ENCODE measurements at regions not wholly inside any gene's neighbourhood (a gene's known extent, or its start where the extent isn't known, plus 50 kb on each side); places are given as distances from the start of the nearest gene placed in this dataset.

GRCh38 chr11:92859156-92859690 lies 110.2 kb upstream of the MTNR1B start:
- DNase-seq (ENCODE audit: low read depth in 1 of 2, low spot score in 2 of 2) (no peak), FAIRE-seq (no peak)
- Histone ChIP-seq H3K36me3 (ENCODE audit: control insufficient read depth in 2 of 4, insufficient read depth in 4 of 4, low read length in 3 of 4) (no peaks in the 10 kb centered on the region; a peak in 1 of 8 replicates), H2BK5ac (ENCODE audit: low read depth, low read length) (no peak overlapping the region), H3K14ac (ENCODE audit: insufficient read length) (no peak overlapping the region), H3K23ac (ENCODE audit: insufficient read length) (no peak overlapping the region), H3K4me1 (replicated peaks in 1 of 4; ENCODE audit: control insufficient read depth in 3 of 4, insufficient read depth in 4 of 4, low read length in 3 of 4) (no peaks in the 10 kb centered on the region), H3K23me2 (ENCODE audit: low read depth, low read length) (no peaks in the 10 kb centered on the region), H3K79me1 (ENCODE audit: low read depth, low read length) (no peaks in the 10 kb centered on the region), H3K18ac (ENCODE audit: extremely low read depth, low read length) (no peak overlapping the region), H3K27me3 (replicated peaks in 1 of 4; ENCODE audit: control insufficient read depth in 3 of 4, extremely low read depth in 1 of 4, insufficient read depth in 3 of 4, low read length in 3 of 4) (no peaks in the 10 kb centered on the region), H2BK12ac (ENCODE audit: low read depth, low read length) (no peak overlapping the region), H2BK120ac (replicated peaks; ENCODE audit: low read depth, low read length) (no peak overlapping the region), H4K8ac (ENCODE audit: extremely low read depth, insufficient read depth, low read length) (no peak overlapping the region), H4K5ac (ENCODE audit: insufficient read length, low read depth, low read length) (no peak overlapping the region), H2BK15ac (ENCODE audit: low read length) (no peak overlapping the region), H3K27ac (ENCODE audit: low read depth, low read length) (no peak overlapping the region), H3K4ac (replicated peaks; ENCODE audit: insufficient read length, low read depth, low read length) (no peak overlapping the region), H2BK20ac (ENCODE audit: low read length) (no peak overlapping the region), H3K56ac (replicated peaks; ENCODE audit: insufficient read length, low read depth, low read length) (no peak overlapping the region), H2AK5ac (ENCODE audit: low read depth, low read length) (no peak overlapping the region), H3K9ac (replicated peaks in 1 of 4; ENCODE audit: extremely low read depth in 1 of 4, low read depth in 3 of 4, low read length in 3 of 4) (no peak overlapping the region), H4K91ac (replicated peaks; ENCODE audit: insufficient read length, low read length) (no peak overlapping the region), H3K9me3 (ENCODE audit: insufficient read depth in 2 of 2, low read depth in 1 of 2, low read length in 1 of 2) (no peaks in the 10 kb centered on the region), H3K4me2 (ENCODE audit: insufficient read depth in 1 of 2, low read depth in 2 of 2, low read length in 2 of 2) (no peak overlapping the region), H3K4me3 (ENCODE audit: extremely low read depth in 1 of 4, insufficient read depth in 2 of 4, low read depth in 3 of 4, low read length in 4 of 4) (no peak overlapping the region), H2AFZ (ENCODE audit: low read length) (no peak overlapping the region), H4K20me1 (replicated peaks in 1 of 2; ENCODE audit: control insufficient read depth in 1 of 2, insufficient read depth in 2 of 2, low read length in 2 of 2) (no peaks in the 10 kb centered on the region), H3K79me2 (ENCODE audit: control insufficient read depth in 1 of 2, insufficient read depth in 2 of 2, low read length in 2 of 2) (no peaks in the 10 kb centered on the region)
- TF ChIP-seq BACH1 (IDR thresholded peaks at IDR 0.05; ENCODE audit: low read length): no peak
- TF ChIP-seq FOSL1 (IDR thresholded peaks at IDR 0.05; ENCODE audit: insufficient read depth, low read depth, low read length): no peak
- no peak for TF ChIP-seq SIRT6 (IDR thresholded peaks at IDR 0.05; ENCODE audit: low read length)
- no peak for TF ChIP-seq TAF1 (IDR thresholded peaks at IDR 0.05; ENCODE audit: low read depth, low read length)
- TF ChIP-seq GTF2F1 (IDR thresholded peaks at IDR 0.05; ENCODE audit: borderline replicate concordance, low read depth, low read length): no peak
- TF ChIP-seq USF2 (IDR thresholded peaks at IDR 0.05; ENCODE audit: low read length): no peak
- TF ChIP-seq HDAC2 (IDR thresholded peaks at IDR 0.05; ENCODE audit: borderline replicate concordance in 1 of 2, low read depth in 2 of 2, low read length in 2 of 2): no peak
- TF ChIP-seq TEAD4 (IDR thresholded peaks at IDR 0.05; ENCODE audit: low read depth, low read length): no peak
- WGBS, 2 experiments (ENCODE audit: extremely low coverage in 1 of 2, insufficient coverage in 1 of 2, insufficient read length in 1 of 2, insufficient replicate concordance in 2 of 2, low coverage in 1 of 2, low lambda C conversion rate in 2 of 2, missing lambda C conversion rate in 1 of 2): 92% methylated on average over 8 of the region's 8 CpGs; no CpG with 5 or more reads in 1 of the 2 experiments
- POLR2A ChIA-PET (ENCODE audit: partially characterized antibody): no interaction called here
- CTCF ChIA-PET (ENCODE audit: partially characterized antibody): interaction anchor here (0.7 to 1.4 kb wide), 6 partner anchors 8 to 517 kb away, joined by 3 to 4 read pairs (median 3); no protein-coding TSS in a partner anchor
